ENCODE measurements at regions not wholly inside any gene's neighbourhood (a gene's known extent, or its start where the extent isn't known, plus 50 kb on each side); places are given as distances from the start of the nearest gene placed in this dataset.

DNA sequence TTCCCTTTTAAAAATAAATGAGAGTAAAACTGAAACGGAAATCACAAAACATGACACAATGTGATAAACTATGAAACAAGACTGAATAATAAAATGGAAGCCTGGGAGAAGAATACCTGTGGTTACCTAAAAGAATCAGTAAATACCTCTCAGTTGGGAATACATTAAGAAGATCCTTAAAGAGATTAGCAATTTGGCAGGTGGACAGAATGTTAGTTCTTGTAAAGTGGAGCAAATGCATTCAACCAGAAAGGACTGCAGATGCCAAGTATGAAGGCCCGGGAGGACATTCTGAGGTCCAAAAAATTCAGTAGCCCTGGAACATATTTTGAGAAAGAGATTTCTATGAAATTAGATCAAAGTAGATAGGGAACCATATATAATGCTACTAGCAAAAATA is 861.3 kb upstream of the SEL1L start:
- intact Hi-C loops (cut with micrococcal nuclease; ENCODE audit: unreplicated experiment), result no loop called here
- DNase-seq, result no peak
- CTCF ChIA-PET, result no interaction called here
- Mint-ChIP-seq H3K36me3 (ENCODE audit: insufficient read depth, unreplicated experiment) (no peaks in the 10 kb centered on the region), H3K27me3 (ENCODE audit: insufficient read depth, unreplicated experiment) (no peaks in the 10 kb centered on the region), H3K27ac (ENCODE audit: unreplicated experiment) (no peak overlapping the region), H3K4me3 (ENCODE audit: unreplicated experiment) (no peak overlapping the region), H3K4me1 (ENCODE audit: low read depth, unreplicated experiment) (no peaks in the 10 kb centered on the region), H3K9me3 (ENCODE audit: unreplicated experiment) (no peaks in the 10 kb centered on the region)
- no peaks in the 10 kb centered on the region for H3K4me1 ChIP-seq
- no peaks in the 10 kb centered on the region for H3K36me3 ChIP-seq (ENCODE audit: control insufficient read depth, insufficient read depth, low read length)
- POLR2A ChIA-PET, result no interaction called here
- H3K27me3 ChIP-seq (replicated peaks; ENCODE audit: control insufficient read depth, insufficient read depth, low read length), result no peaks in the 10 kb centered on the region
- BruUV-seq (replicated peaks), result no TSS peak
- no peak overlapping the region for H3K4me3 ChIP-seq (ENCODE audit: low read depth, low read length)
- no peaks in the 10 kb centered on the region for H3K9me3 ChIP-seq
- TF ChIP-seq, protein P1, sequence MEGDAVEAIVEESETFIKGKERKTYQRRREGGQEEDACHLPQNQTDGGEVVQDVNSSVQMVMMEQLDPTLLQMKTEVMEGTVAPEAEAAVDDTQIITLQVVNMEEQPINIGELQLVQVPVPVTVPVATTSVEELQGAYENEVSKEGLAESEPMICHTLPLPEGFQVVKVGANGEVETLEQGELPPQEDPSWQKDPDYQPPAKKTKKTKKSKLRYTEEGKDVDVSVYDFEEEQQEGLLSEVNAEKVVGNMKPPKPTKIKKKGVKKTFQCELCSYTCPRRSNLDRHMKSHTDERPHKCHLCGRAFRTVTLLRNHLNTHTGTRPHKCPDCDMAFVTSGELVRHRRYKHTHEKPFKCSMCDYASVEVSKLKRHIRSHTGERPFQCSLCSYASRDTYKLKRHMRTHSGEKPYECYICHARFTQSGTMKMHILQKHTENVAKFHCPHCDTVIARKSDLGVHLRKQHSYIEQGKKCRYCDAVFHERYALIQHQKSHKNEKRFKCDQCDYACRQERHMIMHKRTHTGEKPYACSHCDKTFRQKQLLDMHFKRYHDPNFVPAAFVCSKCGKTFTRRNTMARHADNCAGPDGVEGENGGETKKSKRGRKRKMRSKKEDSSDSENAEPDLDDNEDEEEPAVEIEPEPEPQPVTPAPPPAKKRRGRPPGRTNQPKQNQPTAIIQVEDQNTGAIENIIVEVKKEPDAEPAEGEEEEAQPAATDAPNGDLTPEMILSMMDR (IDR thresholded peaks at IDR 0.05; ENCODE audit: insufficient read depth in 1 of 2, low read depth in 1 of 2, low read length in 1 of 2, severe bottlenecking in 1 of 2, unreplicated experiment in 1 of 2), result no peak

DNA sequence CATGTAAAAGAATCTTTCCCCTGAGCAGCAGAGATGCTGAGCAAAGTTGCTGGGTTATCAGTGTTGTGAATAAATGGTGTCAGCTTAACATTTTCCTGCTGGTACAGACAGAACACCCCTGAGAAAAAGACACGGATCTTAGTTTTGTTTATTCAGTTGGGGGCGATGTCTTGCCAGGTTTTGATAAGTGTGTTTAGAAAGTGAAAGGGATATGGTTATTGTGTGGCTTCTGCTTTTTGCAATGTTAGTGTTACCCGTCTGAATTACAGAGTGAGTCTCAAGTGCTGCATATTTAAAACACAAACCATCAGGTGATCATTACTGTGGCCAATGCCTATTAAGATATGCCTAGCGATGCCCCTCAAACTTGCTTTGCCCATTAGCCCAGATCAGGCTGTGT is 864.6 kb upstream of the SEL1L start:
- H3K36me3 ChIP-seq (ENCODE audit: control insufficient read depth, insufficient read depth, low read length), result no peaks in the 10 kb centered on the region
- H3K27me3 ChIP-seq (replicated peaks; ENCODE audit: control insufficient read depth, insufficient read depth, low read length), result no peaks in the 10 kb centered on the region
- no peaks in the 10 kb centered on the region for H3K9me3 ChIP-seq
- no peaks in the 10 kb centered on the region for H3K4me1 Mint-ChIP-seq (ENCODE audit: low read depth, unreplicated experiment)
- H3K4me1 ChIP-seq, result no peaks in the 10 kb centered on the region
- ChIA-PET POLR2A (no interaction called here), CTCF (no interaction called here)
- no peak overlapping the region for H3K4me3 Mint-ChIP-seq (ENCODE audit: unreplicated experiment)
- BruUV-seq (replicated peaks), result no TSS peak
- H3K9me3 Mint-ChIP-seq (ENCODE audit: unreplicated experiment), result no peaks in the 10 kb centered on the region
- intact Hi-C loops (cut with micrococcal nuclease; ENCODE audit: unreplicated experiment), result no loop called here
- no peak overlapping the region for H3K27ac Mint-ChIP-seq (ENCODE audit: unreplicated experiment)
- H3K36me3 Mint-ChIP-seq (ENCODE audit: insufficient read depth, unreplicated experiment), result no peaks in the 10 kb centered on the region
- H3K27me3 Mint-ChIP-seq (ENCODE audit: insufficient read depth, unreplicated experiment), result peaks cover 5% of the 10 kb centered on the region
- no peak for DNase-seq
- TF ChIP-seq, protein P1 (IDR thresholded peaks at IDR 0.05; ENCODE audit: insufficient read depth in 1 of 2, low read depth in 1 of 2, low read length in 1 of 2, severe bottlenecking in 1 of 2, unreplicated experiment in 1 of 2), result no peak
- H3K4me3 ChIP-seq (ENCODE audit: low read depth, low read length), result no peak overlapping the region

DNA sequence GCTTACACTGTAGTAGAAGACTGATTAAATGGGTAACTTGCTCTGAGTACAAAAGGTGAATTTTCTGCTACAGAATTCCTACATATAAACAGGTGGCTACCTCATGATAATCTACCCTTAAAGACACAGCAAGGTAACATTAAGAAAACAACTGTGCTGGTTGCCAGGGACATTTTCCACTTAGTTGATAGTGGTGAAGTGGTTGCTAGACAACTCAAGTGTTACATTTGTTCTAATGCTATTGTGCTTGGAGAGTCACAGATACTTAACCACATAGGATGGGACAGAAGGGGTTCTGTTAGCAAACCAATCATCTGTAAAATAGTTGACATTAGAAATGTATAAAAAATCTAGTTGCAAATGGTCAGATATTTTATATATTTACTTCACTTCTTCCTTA is 870.3 kb upstream of the SEL1L start:
- Histone ChIP-seq H3K4me1 (no peaks in the 10 kb centered on the region), H3K9me3 (no peaks in the 10 kb centered on the region), H3K4me3 (ENCODE audit: low read depth, low read length) (no peak overlapping the region), H3K27me3 (replicated peaks; ENCODE audit: control insufficient read depth, insufficient read depth, low read length) (no peaks in the 10 kb centered on the region), H3K36me3 (ENCODE audit: control insufficient read depth, insufficient read depth, low read length) (no peaks in the 10 kb centered on the region)
- intact Hi-C loops (cut with micrococcal nuclease; ENCODE audit: unreplicated experiment), result no loop called here
- peaks cover 5% of the 10 kb centered on the region for H3K27me3 Mint-ChIP-seq (ENCODE audit: insufficient read depth, unreplicated experiment)
- H3K9me3 Mint-ChIP-seq (ENCODE audit: unreplicated experiment), result no peaks in the 10 kb centered on the region
- TF ChIP-seq, protein P1 (IDR thresholded peaks at IDR 0.05; ENCODE audit: insufficient read depth in 1 of 2, low read depth in 1 of 2, low read length in 1 of 2, severe bottlenecking in 1 of 2, unreplicated experiment in 1 of 2), result no peak
- H3K4me1 Mint-ChIP-seq (ENCODE audit: low read depth, unreplicated experiment), result no peaks in the 10 kb centered on the region
- ChIA-PET POLR2A (no interaction called here), CTCF (no interaction called here)
- H3K36me3 Mint-ChIP-seq (ENCODE audit: insufficient read depth, unreplicated experiment), result no peaks in the 10 kb centered on the region
- DNase-seq, result no peak
- H3K27ac Mint-ChIP-seq (ENCODE audit: unreplicated experiment), result no peak overlapping the region
- no TSS peak for BruUV-seq (replicated peaks)
- no peak overlapping the region for H3K4me3 Mint-ChIP-seq (ENCODE audit: unreplicated experiment)

Measured in Caco-2 (cell line).